IgD-negative memory B cell (primary cell): ENCODE measurements at regions not wholly inside any gene's neighbourhood (a gene's known extent, or its start where the extent isn't known, plus 50 kb on each side); places are given as distances from the start of the nearest gene placed in this dataset.

ENCODE experiments used
- H3K27ac Mint-ChIP-seq, 3 donors: one replicate each; pipeline ENCODE4 v1.8.0; 2020 to 2022; ENCODE audit warnings: mild to moderate bottlenecking in 3 of 3, mixed read lengths in 3 of 3, moderate library complexity in 1 of 3
- H3K27me3 Mint-ChIP-seq: one replicate; pipeline ENCODE4 v1.8.0; 2021; ENCODE audit warnings: mixed read lengths
- H3K36me3 Mint-ChIP-seq: one replicate; pipeline ENCODE4 v1.8.0; 2020; ENCODE audit warnings: mild to moderate bottlenecking, mixed read lengths
- H3K4me1 Mint-ChIP-seq, 3 donors: one replicate each; pipeline ENCODE4 v1.8.0; 2020 to 2022; ENCODE audit warnings: mixed read lengths in 3 of 3, mild to moderate bottlenecking in 1 of 3
- H3K4me3 Mint-ChIP-seq, 4 donors: one replicate each; pipeline ENCODE4 v1.8.0; 2020 to 2022; ENCODE audit warnings: mild to moderate bottlenecking in 4 of 4, mixed read lengths in 4 of 4, moderate library complexity in 3 of 4
- H3K9me3 Mint-ChIP-seq, 3 donors: one replicate each; pipeline ENCODE4 v1.8.0; 2020 to 2021; ENCODE audit warnings: mixed read lengths in 3 of 3, mild to moderate bottlenecking in 1 of 3

DNA sequence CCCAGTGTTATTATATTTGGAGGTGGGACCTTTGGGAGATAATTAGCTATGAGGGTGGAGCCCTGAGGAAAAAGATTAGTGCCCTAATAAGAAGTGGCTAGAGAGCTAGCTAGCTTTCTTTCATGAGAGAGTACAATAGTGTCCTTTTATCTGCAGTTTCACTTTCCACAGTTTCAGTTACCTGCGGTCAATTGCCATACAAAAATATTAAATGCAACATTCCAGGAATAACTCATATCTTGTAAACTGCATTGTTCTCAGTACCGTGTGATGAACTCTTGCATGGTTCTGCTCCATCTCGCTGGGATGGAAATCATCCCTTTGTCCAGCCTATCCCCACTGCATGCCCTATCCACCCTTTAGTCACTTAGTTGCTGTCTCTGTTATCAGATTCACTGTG is 201.6 kb downstream of the RWDD3 start:
- Mint-ChIP-seq H3K27ac (no peak overlapping the region), H3K36me3 (no peaks in the 10 kb centered on the region), H3K9me3 (peaks cover 0 to 6% (median 5%) of the 10 kb centered on the region in 3 donors), H3K4me1 (peaks cover 0 to 2% (median 0%) of the 10 kb centered on the region in 3 donors), H3K4me3 (no peak overlapping the region), H3K27me3 (no peaks in the 10 kb centered on the region)

- no peaks in the 10 kb centered on the region for H3K36me3 Mint-ChIP-seq
- peaks cover 0 to 2% (median 0%) of the 10 kb centered on the region in 3 donors for H3K4me1 Mint-ChIP-seq
- no peaks in the 10 kb centered on the region for H3K27me3 Mint-ChIP-seq
- H3K27ac Mint-ChIP-seq: no peak overlapping the region
- H3K4me3 Mint-ChIP-seq: no peak overlapping the region
- H3K9me3 Mint-ChIP-seq: peaks cover 0 to 7% (median 4%) of the 10 kb centered on the region in 3 donors
Observed at GRCh38 chr1:95437011-95437410, 203.0 kb downstream of the RWDD3 start.

GRCh38 chr1:95437781-95438180 is 203.8 kb downstream of the RWDD3 start:
- no peak overlapping the region for H3K4me3 Mint-ChIP-seq
- peaks cover 0 to 7% (median 4%) of the 10 kb centered on the region in 3 donors for H3K9me3 Mint-ChIP-seq
- H3K27ac Mint-ChIP-seq: no peak overlapping the region
- no peaks in the 10 kb centered on the region for H3K36me3 Mint-ChIP-seq
- peaks cover 0 to 2% (median 0%) of the 10 kb centered on the region in 3 donors for H3K4me1 Mint-ChIP-seq
- H3K27me3 Mint-ChIP-seq: no peaks in the 10 kb centered on the region

DNA sequence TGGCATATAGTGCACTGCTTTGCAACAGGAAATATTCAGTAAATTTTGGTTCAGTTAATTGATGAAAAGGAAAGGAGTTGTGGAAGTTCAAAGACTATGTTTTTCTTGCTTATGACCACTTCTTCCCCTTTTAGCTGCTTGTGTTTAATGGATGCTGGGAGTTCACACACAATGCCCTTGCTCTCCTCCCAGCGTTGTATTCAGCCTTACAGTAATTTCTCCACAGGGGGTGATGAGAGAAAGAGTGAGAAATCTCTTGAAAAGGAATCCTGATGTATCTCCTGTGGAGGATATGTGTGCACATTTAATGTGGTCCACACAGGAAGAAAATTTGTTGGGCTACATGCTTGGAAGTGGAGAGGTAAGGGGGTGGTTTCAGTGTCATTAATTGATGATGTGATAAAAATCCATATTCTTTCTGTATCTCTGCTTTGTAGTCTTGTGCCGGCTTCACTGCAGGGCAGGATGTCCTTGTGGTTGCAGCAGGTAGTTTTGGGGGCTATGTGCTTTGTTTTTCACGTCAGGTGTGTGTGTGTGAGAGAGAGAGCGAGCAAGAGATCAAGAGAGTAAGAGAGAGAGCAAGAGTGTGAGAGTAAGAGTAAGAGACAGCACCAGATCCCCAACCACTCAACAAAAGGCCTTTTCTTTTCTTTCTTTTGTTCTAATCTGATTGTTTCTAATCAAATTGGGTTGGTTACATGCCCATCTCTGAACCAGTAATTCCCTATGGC is 204.4 kb downstream of the RWDD3 start:
- Mint-ChIP-seq H3K9me3 (peaks cover 0 to 7% (median 4%) of the 10 kb centered on the region in 3 donors), H3K36me3 (no peaks in the 10 kb centered on the region), H3K4me1 (peaks cover 0 to 2% (median 0%) of the 10 kb centered on the region in 3 donors), H3K27me3 (no peaks in the 10 kb centered on the region), H3K4me3 (no peak overlapping the region), H3K27ac (no peak overlapping the region)

- H3K27me3 Mint-ChIP-seq: no peaks in the 10 kb centered on the region
- peaks cover 0 to 4% (median 0%) of the 10 kb centered on the region in 3 donors for H3K9me3 Mint-ChIP-seq
- no peaks in the 10 kb centered on the region for H3K36me3 Mint-ChIP-seq
- H3K27ac Mint-ChIP-seq: no peak overlapping the region
- no peak overlapping the region for H3K4me3 Mint-ChIP-seq
- peaks cover 0 to 2% (median 0%) of the 10 kb centered on the region in 3 donors for H3K4me1 Mint-ChIP-seq
Observed at GRCh38 chr1:95440511-95440910, 206.5 kb downstream of the RWDD3 start.

DNA sequence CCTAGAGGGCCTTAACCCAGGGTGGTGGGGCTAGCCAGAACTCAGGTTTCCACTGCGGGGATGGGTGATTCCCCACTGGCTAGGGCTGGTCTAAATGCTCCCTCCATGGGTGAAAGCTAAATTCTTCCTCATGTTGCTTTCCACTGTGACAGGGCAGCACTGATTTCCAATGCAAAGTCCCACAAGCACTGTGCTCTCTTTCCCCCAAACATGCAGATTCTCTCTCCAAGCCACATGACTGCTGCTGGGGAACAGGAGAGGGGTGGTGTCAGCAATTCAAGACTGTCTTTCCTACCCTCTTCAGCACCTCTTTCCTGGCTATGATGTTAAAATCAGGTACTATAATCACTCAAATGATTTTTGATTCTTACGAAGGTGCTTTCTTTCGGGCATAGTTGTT is 215.5 kb downstream of the RWDD3 start:
- no peak overlapping the region for H3K27ac Mint-ChIP-seq

GRCh38 chr1:95451054-95451453 is 217.0 kb downstream of the RWDD3 start:
- no peaks in the 10 kb centered on the region for H3K36me3 Mint-ChIP-seq
- no peaks in the 10 kb centered on the region for H3K4me1 Mint-ChIP-seq
- H3K27ac Mint-ChIP-seq: no peak overlapping the region
- peaks cover 0 to 36% (median 6%) of the 10 kb centered on the region in 3 donors for H3K9me3 Mint-ChIP-seq
- no peak overlapping the region for H3K4me3 Mint-ChIP-seq
- H3K27me3 Mint-ChIP-seq: no peaks in the 10 kb centered on the region

More for the DNA sequence above, 215.5 kb downstream of the RWDD3 start:
- Mint-ChIP-seq H3K4me1 (no peaks in the 10 kb centered on the region), H3K4me3 (no peak overlapping the region), H3K9me3 (peaks cover 0 to 23% (median 5%) of the 10 kb centered on the region in 3 donors), H3K36me3 (no peaks in the 10 kb centered on the region), H3K27me3 (no peaks in the 10 kb centered on the region)

GRCh38 chr1:95451904-95452303 is 217.9 kb downstream of the RWDD3 start:
- no peaks in the 10 kb centered on the region for H3K4me1 Mint-ChIP-seq
- no peaks in the 10 kb centered on the region for H3K36me3 Mint-ChIP-seq
- H3K9me3 Mint-ChIP-seq: peaks cover 0 to 36% (median 9%) of the 10 kb centered on the region in 3 donors
- H3K4me3 Mint-ChIP-seq: no peak overlapping the region
- H3K27me3 Mint-ChIP-seq: no peaks in the 10 kb centered on the region
- H3K27ac Mint-ChIP-seq: no peak overlapping the region

DNA sequence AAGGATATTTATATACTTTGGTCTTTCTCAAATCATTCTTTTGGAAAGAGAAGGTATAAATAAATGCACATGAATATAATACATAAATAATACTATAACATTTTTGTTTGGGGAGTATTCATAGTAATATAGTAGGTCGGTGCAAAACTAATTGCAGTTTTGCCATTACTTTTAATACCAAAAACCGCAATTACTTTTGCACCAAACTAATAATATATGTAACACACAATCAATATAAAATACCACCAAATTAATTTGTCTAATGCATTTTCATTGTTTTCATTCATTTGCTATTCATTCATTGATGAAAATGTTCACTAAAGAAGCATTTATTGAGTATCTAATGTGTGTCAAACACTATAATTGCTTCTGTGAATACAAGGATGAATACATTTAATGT is 219.0 kb downstream of the RWDD3 start:
- Mint-ChIP-seq H3K4me1 (no peaks in the 10 kb centered on the region), H3K36me3 (no peaks in the 10 kb centered on the region), H3K27ac (no peak overlapping the region), H3K27me3 (no peaks in the 10 kb centered on the region), H3K9me3 (peaks cover 0 to 27% (median 11%) of the 10 kb centered on the region in 3 donors), H3K4me3 (peak overlapping the region in 1 of 4 donors; percentile 43)

DNA sequence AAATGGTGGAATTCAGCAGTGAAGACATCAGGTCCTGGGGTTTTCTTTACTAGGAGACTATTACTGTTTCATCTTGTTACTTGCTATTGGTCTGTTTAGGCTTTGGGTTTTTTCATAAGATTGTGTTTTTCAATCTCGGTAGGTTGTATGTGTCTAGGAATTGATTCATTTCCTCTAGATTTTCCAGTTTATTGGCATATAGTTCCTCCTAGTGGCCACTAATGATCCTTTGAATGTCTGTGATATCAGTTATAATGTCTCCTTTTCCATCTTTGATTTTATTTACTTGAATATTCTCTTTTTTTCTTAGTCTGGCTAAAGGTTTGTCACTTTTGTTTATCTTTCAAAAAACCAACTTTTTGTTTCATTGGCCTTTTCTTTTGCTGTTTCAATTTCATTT is 233.0 kb downstream of the RWDD3 start:
- Mint-ChIP-seq H3K27ac (no peak overlapping the region), H3K27me3 (no peaks in the 10 kb centered on the region), H3K9me3 (peaks cover 0 to 15% (median 7%) of the 10 kb centered on the region in 3 donors), H3K36me3 (no peaks in the 10 kb centered on the region), H3K4me1 (peaks cover 0 to 1% (median 0%) of the 10 kb centered on the region in 3 donors), H3K4me3 (no peak overlapping the region)

DNA sequence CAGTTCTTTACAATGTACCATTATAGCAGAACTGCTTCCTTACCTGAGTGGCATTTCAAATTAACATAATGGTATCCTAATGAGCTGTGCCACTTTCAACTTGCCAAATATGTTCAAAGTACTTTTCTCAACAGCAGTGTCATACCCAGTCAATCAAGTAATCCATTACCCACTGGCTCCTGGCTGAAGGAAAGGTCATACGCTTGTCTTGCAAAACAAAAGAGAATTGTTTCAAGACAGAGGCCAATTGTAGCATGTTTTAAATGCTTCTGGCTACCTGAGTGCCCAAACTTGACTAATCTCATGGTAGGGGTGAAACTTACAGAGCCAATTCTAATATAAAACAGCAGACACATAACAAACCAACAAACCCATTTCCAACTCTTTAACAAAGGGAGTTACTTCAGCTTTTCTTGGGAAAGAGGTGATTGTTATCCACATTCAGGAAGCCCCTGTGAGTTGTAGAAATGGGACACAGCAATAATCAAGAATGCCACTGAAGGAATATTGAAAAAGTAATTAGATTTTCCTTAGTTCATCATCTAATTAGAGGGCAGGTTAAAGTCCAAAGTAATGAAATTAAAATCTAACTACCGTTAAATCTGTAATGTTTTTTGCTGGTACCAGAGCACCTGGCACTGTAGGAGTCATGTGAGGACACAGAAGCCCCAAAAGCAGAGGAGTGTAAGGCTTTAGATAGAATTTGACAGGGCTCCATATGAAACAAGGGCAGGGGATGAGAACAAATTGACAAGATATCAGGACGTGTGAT is 241.9 kb downstream of the RWDD3 start:
- Mint-ChIP-seq H3K27ac (no peak overlapping the region), H3K36me3 (peaks cover 1% of the 10 kb centered on the region), H3K9me3 (peaks cover 0 to 10% (median 4%) of the 10 kb centered on the region in 3 donors)

GRCh38 chr1:95496307-95496706 is 262.3 kb downstream of the RWDD3 start:
- H3K27me3 Mint-ChIP-seq: no peaks in the 10 kb centered on the region
- H3K36me3 Mint-ChIP-seq: no peaks in the 10 kb centered on the region
- H3K4me3 Mint-ChIP-seq: no peak overlapping the region
- peaks cover 2 to 5% (median 3%) of the 10 kb centered on the region in 3 donors for H3K9me3 Mint-ChIP-seq
- no peak overlapping the region for H3K27ac Mint-ChIP-seq
- H3K4me1 Mint-ChIP-seq: peaks cover 0 to 2% (median 0%) of the 10 kb centered on the region in 3 donors

More for the DNA sequence above, 241.9 kb downstream of the RWDD3 start:
- Mint-ChIP-seq H3K4me3 (no peak overlapping the region), H3K27me3 (no peaks in the 10 kb centered on the region), H3K4me1 (no peaks in the 10 kb centered on the region)

- no peaks in the 10 kb centered on the region for H3K27me3 Mint-ChIP-seq
- H3K27ac Mint-ChIP-seq: no peak overlapping the region
- H3K4me3 Mint-ChIP-seq: no peak overlapping the region
- H3K36me3 Mint-ChIP-seq: no peaks in the 10 kb centered on the region
- H3K4me1 Mint-ChIP-seq: peaks cover 0 to 2% (median 0%) of the 10 kb centered on the region in 3 donors
- peaks cover 2 to 5% (median 5%) of the 10 kb centered on the region in 3 donors for H3K9me3 Mint-ChIP-seq
Observed at GRCh38 chr1:95496773-95497172, 262.8 kb downstream of the RWDD3 start.

DNA sequence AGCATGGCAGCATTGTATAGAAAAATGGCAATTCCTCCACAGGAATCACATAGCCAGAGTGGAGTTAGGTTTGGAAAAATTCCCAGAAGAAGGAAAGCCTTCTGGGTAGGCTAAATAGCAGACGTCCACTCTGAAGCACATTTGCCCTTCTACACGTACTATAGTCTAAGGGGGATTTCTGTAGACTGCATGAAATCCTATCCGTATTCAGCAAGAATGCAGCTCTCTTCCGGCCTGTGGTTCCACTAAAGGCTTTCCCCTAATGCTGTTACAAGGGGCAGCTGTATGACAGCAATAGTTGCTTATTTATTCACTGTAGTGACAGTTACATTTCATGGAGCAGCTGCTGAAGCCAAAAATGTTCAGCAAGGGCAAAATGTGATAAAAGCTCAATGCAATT is 263.6 kb downstream of the RWDD3 start:
- H3K9me3 Mint-ChIP-seq: peaks cover 2 to 6% (median 5%) of the 10 kb centered on the region in 3 donors
- H3K27ac Mint-ChIP-seq: no peak overlapping the region

GRCh38 chr1:95503278-95504030 is 269.4 kb downstream of the RWDD3 start:
- H3K36me3 Mint-ChIP-seq: no peaks in the 10 kb centered on the region
- no peaks in the 10 kb centered on the region for H3K27me3 Mint-ChIP-seq
- H3K9me3 Mint-ChIP-seq: peaks cover 0 to 3% (median 2%) of the 10 kb centered on the region in 3 donors
- H3K4me1 Mint-ChIP-seq: peaks cover 0 to 2% (median 0%) of the 10 kb centered on the region in 3 donors
- no peak overlapping the region for H3K4me3 Mint-ChIP-seq
- no peak overlapping the region for H3K27ac Mint-ChIP-seq

More for the DNA sequence above, 263.6 kb downstream of the RWDD3 start:
- peaks cover 0 to 2% (median 0%) of the 10 kb centered on the region in 3 donors for H3K4me1 Mint-ChIP-seq
- no peak overlapping the region for H3K4me3 Mint-ChIP-seq
- H3K27me3 Mint-ChIP-seq: no peaks in the 10 kb centered on the region
- H3K36me3 Mint-ChIP-seq: no peaks in the 10 kb centered on the region
